Ishikawa (cell line): ENCODE measurements at regions not wholly inside any gene's neighbourhood (a gene's known extent, or its start where the extent isn't known, plus 50 kb on each side); places are given as distances from the start of the nearest gene placed in this dataset.

Experiments
- CREB1 ChIP-seq: IDR thresholded peaks from 2 replicates; pipeline ENCODE4 v1.6.1; 2012; ENCODE audit warnings: low read depth
- TCF12 ChIP-seq: IDR thresholded peaks from 2 replicates; pipeline ENCODE4 v1.6.1; 2012; ENCODE audit warnings: low read depth

DNA sequence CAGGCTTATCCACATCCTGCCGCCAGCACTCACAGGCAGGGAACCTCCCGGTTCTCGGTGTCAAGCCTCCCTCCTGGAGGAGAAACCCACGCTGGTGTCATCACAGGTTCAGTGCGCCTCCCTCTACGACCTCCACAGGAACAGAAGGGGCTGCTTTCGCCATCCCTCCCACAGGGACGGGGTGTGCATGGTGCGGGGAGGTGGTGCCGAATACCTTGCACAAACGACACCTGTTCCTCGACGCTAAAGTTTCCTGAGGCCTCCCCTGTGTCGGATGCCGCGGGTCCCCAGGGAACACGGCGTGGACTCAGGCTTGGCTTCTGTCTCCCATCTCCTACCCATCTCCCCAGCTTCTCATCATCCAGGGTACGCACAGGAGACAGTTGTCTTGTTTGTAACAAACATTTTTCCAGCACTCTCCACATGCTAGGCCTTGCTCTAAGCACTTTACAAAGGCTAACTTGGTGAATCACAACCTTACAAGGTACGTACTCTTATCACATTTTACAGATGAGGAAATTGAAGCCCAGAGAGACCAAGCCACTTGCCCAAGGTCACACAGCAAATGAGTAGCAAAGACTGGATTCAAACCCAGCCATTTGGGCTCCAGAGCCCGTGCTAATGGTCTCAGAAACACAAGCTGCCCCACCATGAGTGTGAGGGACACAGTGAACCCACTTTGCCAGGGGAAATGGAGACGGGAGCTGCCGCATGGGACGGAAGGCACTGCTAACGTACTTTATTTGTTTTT is 271.6 kb downstream of the C16orf95 start:
- TF ChIP-seq TCF12 (no peak), CREB1 (no peak)
